Superior temporal gyrus (tissue), 1 donor: ENCODE measurements at regions not wholly inside any gene's neighbourhood (a gene's known extent, or its start where the extent isn't known, plus 50 kb on each side); places are given as distances from the start of the nearest gene placed in this dataset.
"Not testable (repeated sequence)": the region's sequence is repeated elsewhere in the genome, so short reads cannot be mapped to it uniquely, and the experiment has no call there.

ENCODE experiments used
- DNase-seq: peaks from one replicate; pipeline ENCODE4 v3.0.0-alpha.2; 2016; ENCODE audit errors: extremely low spot score

DNA sequence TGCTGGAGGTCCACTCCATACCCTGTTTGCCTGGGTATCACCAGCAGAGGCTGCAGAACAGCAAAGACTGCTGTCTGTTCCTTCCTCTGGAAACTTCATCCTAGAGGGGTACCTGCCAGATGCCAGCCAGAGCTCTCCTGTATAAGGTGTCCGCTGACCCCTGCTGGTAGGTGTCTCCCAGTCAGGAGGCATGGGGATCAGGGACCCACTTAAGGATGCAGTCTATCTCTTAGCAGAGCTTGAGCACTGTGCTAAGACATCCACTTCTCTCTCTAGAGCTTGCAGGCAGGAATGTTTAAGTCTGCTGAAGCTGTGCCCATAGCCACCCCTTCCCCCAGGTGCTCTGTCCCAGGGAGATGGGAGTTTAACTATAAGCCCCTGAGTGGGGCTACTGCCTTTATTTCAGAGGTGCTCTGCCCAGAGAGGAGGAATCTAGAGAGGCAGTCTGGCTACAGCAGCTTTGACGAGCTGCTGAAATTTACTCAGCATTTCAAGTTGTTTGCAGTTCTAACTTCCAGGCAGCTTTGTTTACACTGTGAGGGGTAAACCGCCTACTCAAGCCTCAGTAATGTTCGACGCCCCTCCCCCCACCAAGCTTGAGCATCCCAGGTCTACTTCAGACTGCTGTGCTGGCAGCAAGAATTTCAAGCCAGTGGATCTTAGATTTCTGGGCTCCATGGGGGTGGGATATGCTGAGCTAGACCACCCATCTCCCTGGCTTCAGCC is 74.5 kb upstream of the GORAB start:
- DNase-seq = not testable (repeated sequence)

DNA sequence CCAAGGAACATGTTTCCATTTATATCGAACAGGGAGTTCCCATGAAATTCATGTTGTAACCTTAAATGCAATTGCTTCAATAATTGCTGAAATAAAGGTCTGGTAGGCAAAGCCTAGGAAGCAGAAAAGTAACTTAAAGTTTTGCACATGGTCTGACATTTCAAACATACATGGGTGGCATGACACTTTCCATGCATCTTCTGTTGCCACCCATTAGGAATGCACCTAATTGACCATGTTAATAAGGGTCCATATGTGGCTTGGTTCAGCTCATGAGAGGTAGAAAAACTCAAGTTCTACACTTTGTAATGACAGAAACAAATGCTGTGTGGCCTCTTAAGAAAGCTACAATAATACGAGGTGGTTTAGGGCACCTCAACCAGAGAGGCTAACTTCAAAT is 72.0 kb upstream of the GORAB start:
- DNase-seq = no peak

DNA sequence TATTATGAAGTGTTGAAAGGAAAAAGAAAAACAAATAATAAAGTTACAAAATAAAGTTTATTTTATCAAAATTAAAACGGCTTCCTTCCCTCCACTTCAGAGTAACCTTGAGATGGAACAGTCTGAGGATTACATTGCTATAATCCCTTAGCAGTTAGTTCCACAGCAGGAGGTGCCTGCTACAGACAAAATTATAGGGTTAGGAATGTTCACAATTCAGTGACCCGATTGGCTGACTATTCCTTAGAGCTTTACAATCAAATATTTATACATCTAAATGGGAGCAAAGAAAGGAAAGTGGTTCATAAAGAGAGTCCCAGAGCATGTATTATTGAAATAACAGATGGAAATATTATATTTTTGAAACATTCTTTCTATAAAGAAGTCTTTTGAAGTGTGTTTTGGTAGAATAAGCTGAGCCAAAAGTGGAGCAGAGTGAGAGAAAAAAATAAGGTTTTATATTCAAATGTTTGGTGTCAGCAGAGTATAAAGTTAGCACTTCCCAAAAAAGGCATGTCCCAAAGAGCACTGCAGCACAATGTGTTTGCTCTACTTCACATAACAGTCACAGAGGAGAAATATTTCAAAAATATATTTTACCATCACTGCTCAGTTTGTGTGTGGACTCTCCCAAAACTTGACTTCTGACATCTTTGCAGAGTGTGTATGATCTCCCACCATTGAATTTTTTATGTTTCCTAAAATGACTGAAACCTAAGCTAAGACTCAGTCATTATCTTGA is 71.4 kb upstream of the GORAB start:
- DNase-seq = no peak

DNA sequence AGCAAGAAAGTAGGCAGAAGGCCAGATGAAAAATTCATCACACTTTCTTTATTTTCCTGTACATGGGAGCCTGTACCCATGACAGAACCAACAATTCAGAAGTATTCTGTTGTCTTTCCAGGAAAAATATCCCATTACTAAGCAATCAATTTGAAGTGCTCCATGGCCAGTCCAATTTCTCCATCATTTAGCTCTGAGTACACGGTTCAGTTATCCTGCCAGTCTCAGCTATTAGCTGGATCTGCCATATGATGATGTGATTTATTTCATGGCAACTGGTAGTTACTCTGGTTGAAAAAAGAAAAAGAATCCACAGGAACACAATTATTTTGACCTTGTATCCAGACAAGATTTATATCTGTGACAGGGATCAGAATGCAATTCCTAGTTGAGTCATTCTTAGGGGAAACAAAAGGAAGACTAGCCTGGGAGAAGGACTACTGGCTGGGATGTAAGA is 70.6 kb upstream of the GORAB start:
- DNase-seq = no peak

DNA sequence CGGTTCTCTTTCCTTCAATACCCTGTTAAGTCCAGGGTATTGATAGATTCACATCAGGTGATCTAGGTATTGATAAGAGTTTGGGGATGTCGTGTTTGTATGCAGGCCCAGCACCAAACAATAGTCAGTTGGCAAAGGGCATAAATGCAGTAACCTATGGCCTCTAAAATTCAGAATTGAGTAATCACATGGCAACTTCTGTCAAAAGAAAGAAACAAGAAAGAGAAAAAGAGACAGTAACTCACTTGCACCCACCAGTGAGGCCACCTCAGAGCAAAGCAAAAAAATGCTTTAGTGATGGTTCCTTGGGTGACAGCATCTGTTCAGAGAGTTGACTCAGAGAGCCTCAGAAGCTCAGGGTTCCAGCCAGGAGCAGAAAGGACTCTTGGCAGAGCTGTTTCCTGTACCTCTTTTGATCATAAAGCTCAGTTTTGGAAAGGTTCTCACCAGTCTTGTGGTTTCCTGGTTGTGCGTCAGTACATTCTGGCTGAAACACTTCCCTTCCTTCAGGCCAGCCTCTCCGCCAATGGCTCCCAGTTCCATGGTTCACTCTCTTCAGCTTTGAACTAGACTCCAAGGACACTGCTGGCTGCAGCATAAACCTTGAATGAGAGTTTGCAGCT is 70.1 kb upstream of the GORAB start:
- DNase-seq = no peak

DNA sequence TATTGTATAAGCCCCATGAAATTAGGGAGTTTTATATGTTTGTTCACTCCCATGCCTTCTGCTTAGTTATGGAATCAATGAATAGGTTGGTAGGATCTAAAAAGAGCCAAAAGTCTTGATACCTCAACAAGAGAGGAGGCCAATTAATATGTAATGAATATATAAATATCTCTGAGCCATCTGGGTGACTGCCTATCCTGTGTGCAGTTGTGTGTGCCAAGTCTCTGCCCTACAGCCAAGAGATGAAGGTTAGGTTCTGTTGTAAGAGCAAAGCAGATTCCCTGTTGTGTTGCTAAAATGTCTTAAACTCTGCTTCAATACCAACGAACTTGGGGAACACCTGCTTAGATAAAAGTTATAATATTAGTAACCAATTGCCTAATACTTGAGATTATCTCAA is 61.8 kb upstream of the GORAB start:
- DNase-seq = no peak

DNA sequence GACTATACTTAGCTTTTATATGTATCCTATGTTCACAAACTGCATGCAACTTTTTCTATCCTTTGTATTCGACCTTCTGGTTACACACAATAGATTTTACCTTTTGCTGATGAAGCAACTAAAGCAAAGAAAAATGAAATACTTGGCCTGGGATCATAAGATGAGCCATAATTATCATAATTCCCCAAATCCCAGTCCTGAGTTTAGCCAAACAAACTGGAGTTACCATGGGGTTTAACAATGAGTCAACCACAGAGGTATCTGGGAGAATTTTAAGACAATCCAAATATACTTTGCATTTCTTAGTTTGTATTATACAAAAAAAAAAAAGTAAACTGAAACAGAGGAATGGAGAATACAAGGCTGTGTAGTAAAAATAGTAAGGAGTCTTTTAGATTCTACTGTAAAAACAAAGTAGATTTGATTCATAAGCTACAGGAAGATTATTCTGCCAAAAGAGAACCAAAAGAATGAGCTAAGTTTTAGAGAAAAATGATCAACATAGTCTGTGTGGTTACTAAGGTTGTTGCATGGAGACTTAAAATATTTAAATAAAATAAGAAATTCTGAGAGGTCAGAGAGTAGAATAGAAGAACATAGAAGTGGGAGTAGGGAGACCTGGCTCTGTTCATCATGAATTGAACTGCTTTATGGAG is 60.4 kb upstream of the GORAB start:
- no peak for DNase-seq

DNA sequence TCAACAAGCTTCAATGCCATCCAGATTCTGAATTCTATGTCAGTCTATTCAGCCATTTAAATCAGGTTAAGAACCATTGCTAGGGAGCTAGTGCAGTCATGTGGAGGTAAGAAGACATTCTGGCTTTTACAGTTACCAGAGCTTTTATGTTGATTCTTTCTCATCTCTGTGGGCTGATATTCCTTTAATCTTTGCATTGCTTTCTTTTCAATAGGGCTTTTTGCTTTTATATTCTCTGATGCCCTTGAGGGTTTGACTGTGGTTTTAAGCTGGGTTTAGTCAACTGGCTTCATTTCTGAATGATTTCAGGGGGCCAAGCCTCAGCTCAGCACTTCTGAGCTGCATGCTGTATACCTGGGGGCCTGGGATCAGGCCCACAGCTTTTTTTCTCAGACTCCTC is 51.0 kb upstream of the GORAB start:
- DNase-seq = no peak
